CD4-positive, alpha-beta T cell treated with Interleukin-6 at 100 ng/mL for 8 hours (primary cell): ENCODE measurements at regions not wholly inside any gene's neighbourhood (a gene's known extent, or its start where the extent isn't known, plus 50 kb on each side); places are given as distances from the start of the nearest gene placed in this dataset.
"Not testable (repeated sequence)": the region's sequence is repeated elsewhere in the genome, so short reads cannot be mapped to it uniquely, and the experiment has no call there.

Experiments used
- DNase-seq: peaks from one replicate; pipeline ENCODE4 v3.0.0-alpha.2; 2020; ENCODE audit warnings: mixed read lengths, low spot score

DNA sequence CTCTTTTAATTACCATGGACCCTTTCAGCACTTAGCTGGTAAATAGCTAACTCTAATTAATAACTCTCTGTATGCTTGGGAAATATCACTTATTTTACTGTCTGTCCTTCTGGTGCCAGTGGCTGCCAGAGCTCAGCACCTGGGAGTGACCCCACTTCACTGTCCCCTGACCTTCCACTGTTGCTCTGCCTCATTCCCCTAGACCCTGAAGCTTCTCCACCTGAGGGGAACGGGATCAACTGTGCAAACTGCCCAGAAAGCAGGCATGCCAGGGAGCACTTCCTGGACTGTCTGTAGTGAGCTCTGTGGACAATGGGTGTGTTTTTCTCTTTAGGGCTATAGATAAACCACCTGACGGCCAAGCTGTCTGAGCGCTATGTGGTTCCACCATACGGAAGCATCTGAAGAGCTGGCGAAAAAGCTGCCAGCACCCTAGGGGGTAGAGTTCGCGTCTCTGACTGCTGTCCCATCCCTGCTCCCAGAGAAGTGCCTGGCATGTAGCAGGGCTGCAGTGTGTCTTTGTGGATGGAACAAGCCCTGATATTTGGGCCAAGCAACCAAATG lies 106.3 kb upstream of the FOXA2 start:
- DNase-seq: no peak

DNA sequence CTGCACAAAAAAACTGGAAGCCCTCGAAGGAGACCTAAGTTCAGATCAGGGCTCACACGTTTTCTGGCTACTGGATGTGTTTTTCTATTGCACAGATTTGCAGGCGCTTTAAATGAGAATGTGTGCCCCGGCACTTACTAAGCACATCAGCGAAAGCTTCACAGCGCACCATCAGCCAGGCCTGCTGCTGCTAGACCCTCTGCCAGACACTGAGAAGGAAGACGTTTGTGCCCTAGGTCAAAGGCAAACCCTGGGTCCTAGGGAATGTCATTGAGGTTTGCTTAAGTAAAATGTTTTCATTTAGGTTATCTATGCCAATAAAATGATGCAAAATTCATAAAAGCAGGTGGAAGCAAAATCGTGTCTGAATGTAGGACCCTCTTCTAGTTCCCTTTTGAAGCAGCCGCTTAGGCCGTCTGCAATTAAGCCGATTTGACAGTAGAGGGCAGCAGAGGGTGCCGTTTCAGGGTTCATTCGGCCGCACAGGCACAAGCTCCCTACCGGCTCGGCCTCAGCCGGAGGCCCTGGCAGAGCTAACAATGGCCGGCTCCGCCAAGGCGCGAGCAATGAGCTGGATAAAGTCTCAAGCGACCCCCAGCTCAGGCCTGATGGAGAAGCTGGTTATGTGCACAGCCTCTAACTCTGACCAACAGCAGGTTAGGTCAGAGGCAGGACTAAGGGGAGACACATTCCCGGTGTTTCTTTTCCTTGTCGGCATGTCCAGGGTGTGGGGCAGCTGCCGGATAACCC lies 107.2 kb upstream of the FOXA2 start:
- peak; percentile 19 for DNase-seq

DNA sequence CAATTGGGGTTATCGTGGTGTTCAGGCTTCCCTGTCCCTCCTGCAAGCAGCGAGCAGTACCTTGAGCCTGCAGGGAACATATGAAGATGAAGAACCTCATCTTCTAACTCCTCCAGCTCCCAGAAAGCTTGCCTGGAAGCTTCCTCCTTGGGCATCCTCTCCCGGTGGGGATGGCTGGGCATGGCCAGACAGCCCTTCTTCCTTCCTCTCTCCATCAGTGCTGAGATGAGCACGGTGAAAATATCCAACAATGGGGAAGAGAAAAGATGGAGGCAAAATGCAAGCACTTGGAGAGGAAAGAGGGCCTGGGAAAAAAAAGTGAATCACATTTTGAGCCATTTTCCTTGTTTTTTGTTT lies 107.7 kb upstream of the FOXA2 start:
- DNase-seq: no peak

DNA sequence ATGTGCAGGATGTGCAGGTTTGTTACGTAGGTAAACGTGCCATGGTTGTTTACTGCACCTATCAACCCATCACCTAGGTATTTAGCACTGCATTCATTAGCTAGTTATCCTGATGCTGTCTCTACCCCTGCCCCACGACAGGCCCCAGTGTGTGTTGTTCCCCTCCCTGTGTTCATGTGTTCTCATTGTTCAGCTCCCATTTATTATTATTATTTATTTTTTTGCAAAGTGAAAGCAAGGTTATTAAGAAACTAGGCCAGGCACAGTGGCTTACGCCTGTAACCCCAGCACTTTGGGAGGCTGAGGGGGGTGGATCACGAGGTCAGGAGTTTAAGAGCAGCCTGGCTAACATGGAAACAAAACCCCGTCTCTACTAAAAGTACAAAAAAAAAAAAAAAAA lies 108.2 kb upstream of the FOXA2 start:
- not testable (repeated sequence) for DNase-seq

DNA sequence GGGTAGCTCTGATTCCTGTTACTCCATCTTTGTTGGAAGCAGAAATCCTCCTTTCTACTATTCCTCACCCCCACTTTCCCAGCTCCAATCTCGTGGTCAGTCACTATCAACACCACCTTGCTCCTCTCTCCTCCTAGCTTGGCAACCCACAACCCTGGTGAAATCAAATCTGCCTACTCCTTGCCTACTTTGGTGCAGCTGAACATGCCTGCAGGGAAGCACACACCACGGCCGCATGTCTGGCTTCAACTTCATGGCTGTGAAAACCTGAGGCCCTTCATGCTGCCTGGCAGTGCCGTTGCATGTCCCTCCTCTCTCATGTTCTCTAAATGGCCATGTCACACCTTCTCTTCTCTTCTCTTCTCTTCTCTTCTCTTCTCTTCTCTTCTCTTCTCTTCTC lies 112.4 kb upstream of the FOXA2 start:
- no peak for DNase-seq

DNA sequence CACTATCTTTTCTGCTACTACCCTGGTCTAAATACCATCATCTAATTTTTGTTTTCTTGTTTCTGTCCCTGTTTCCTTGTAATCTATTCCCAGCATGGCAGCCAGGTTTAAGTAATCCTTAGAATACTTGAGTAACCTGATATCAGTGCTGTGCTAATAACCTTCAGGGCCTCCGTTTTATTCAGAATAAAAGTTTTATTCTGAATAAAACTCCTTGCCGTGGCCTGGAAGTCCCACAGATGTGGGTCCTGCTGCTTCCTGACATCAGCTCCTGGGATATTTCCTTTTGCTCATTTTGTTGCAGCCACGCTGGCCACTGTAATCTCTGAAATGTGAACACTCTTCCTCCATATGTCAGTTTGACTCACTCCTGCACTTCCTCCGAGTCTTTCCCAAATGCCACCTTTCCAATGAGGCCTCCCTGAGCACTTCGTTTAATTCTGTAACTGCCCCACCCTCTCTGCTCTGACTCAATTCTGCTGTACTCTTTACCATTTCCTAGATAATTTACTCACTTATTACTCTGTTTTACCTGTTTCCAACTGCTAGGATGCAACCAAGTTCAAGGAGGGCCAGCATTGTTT lies 114.0 kb upstream of the FOXA2 start:
- DNase-seq: no peak

DNA sequence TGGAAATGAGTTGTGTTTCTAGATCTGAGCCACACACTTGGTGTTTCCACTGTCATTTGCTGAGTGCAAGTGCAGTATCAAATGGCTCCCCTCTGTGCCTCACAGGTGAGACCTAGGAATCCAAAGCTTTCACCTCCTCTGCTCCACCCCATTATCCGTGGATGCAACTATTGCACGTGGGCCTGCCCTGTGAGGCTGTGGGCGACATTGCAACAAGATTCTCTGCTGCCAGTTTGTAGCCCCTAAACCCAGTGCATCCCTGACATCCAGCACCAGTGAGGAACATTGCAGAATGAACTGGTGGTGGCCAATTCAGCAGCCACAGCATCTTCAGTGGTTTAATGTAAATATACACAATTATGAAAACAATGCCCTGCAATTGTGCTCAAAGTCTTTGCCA lies 115.0 kb upstream of the FOXA2 start:
- DNase-seq: no peak

DNA sequence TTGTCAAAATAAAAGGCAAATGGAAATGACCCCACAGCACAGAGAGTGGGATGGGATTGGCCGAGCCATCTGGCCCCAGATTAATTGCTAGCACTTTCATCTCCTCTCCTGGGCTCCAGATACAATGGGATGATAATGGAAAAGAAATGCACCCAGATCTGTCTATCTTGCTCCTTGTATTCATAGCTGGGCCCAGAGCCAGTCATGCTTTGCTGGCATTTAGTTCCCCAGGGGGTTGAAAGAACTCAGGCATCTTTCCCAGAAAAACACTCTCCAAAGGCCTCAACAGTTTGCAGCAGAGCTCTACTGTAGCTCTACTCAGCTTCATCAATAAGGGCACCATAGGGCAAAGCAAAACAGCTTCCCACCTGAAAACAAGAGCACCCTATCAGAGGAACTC lies 116.0 kb upstream of the FOXA2 start:
- DNase-seq: no peak

DNA sequence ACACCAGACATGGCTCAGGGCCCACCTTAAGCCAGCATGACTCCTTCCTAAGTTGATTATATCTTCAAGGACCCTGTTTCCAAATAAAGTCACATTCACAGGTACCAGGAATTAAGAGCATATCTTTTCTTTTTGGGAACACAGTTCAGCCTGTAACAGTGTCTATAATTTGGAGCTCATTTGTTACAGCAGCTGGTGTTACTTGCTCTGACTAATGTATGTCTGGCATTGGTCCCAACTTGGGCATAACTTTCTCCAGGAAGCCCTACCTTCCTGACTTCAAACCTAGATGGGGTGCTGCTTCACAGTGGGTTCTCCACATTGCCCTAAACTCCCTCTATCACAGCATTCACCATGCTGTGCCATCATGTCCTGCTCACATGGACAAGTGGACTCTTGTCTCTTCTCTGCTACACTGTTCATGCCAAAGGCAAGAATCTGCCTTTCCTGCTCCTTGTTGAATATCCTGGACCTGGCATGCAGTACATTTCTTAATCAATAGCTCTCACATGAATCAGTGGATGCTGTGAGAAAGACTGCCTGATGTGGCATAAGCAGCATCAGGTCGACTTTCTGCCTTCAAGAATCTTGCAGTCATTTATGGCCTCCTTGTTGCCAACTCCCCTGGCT lies 117.4 kb upstream of the FOXA2 start:
- no peak for DNase-seq

DNA sequence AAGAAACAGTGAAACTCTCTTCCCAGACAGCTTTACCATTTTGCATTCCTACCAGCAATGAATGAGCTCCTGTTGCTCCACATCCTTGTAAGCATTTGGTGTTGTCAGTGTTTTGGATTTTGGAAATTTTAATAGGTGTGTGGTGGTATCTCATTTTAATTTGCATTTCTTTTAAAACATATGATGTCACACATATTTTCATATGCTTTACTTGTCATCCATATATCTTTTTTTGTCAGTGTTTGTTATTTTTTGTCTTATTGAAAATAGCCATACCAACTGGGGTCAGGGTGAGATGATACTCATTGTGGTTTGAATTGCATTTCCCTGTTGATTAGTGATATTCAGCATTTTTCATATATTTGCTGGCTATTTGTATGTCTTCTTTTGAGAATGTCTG lies 119.5 kb upstream of the FOXA2 start:
- no peak for DNase-seq

DNA sequence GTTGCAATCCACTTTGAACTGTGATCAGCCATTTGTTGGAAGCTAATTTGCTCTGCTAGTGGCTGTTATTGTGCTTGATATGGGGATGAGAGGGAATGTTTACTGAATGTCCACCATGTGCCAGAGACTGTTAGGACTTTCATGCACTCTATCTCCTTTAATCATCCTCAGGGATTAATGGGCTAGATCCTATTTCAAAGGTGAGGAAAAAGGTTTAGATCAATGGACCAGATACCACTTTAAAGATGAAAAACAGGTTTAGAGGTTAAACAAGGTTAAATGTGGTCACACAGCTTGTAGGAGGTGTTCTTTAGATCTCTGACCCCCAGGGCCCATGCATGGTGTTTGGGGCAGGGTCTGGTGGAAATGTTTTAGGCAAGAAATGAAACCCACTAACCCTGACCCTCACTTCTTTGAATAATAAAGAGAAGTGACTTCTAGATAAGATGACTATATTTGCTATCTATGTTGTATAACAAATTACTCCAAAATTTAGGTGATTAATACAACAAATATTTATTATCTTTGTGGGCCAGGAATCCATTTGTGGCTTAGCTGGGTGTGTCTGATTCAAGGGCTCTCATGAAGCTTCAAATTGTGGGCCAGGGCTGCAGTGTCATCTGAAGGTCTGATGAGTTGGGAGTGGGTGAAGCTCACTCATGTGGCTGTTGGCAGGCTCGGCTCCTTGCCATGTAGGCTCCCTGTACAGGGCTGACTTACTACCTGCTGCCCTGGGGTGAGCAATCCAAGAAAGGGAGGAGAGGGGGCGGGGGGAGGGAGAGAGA lies 127.8 kb upstream of the FOXA2 start:
- DNase-seq: no peak

DNA sequence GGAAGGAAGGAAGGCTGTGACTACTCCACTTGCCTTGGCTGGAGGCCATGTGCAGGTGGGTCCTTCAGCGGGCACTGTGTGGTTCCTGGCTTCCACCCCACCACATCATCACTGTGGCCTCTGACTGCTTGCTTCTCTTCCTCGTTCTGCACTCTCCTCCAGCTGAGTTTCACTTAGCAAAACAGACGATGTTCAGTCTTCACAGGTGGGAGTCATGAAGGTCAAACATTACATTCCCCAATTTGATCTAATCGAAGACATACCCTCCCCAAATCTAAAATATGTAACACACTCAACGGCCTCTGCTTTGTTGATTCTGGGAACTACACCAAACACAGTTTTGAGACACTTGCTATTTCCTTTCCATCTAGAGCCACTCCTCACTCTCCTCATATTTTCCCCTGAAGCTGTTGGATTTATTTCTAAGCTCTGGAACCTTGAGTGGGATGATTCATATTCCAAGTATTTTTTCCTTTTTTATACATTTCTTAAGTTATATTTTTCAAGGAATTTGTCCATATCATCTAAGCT lies 132.5 kb upstream of the FOXA2 start:
- DNase-seq: no peak

DNA sequence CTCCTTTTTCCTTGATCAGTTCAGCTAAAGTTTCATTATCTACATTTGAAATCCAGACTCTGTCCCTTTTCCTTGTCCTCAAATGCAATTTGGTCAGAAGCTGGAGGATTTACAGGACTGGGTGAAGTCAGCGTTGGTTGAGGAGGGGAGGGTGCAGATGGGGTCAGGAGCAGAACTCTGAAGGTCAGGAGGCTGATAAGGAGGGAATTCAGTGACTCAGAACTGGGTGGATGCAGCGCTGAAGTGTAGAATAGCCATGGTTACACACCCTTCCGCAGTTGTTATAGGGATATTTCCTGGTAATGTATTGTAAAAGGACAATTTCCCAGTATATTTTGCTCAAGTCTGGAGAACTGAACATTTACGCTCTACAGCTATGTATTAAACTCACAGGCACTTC lies 133.1 kb upstream of the FOXA2 start:
- DNase-seq: no peak

DNA sequence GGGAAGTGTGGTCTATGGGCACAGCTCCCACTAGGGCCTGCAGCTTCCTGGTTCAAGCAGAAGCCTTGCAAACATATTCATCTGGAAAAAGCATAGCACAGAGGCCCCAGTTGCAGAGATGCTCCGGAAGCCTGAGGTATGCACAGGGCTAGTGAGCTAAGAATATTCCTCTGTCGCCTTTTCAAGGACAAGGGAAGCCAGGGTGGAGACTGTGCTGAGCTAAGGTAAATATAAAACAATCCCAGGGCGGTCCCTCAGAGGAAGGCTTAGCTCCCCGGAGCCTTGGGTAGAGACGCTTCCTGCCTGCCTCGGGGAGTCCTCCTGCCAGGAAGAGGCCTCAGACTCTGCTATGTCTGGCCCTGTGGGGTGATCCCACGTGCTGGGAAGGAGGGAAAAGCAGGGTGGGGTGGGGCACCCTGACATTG lies 134.8 kb upstream of the FOXA2 start:
- DNase-seq: no peak

DNA sequence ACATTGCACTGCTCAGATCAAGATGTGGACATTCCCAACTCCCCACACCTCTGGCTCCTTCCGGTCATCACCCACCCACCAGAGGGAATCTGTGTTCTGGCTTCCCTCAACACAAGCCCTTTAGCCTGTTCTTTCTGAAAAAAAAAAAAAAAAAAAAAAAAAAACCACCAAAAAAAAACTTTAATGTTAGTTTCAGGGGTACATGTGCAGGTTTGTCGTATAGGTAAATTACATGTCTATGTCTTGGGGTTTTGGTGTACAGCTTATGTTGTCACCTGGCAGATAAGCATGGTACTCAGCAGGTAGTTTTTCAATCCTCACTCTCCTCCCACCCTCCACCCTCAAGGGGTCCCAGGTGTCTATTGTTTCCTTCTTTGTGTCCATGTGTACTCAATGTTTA lies 135.8 kb upstream of the FOXA2 start:
- no peak for DNase-seq

DNA sequence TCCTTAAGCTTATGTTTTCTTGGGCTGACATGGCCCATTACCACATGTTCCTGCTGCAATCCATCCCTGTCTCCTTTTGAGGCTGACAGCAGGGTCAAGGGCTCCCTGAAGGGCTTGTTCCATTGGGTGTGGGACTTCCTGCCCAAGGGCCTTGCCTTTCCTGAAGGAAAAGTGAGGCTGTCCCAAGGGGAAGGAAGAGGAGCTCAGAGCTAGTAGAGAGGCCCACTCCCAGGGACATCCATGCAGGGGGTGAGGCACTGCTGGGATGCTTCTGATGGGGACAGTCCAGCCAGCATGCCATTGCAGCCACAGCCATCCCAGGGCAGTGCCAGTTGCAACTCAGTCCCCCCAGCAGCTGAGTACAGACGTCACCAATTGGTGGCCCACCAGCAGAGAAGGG lies 138.4 kb upstream of the FOXA2 start:
- no peak for DNase-seq

DNA sequence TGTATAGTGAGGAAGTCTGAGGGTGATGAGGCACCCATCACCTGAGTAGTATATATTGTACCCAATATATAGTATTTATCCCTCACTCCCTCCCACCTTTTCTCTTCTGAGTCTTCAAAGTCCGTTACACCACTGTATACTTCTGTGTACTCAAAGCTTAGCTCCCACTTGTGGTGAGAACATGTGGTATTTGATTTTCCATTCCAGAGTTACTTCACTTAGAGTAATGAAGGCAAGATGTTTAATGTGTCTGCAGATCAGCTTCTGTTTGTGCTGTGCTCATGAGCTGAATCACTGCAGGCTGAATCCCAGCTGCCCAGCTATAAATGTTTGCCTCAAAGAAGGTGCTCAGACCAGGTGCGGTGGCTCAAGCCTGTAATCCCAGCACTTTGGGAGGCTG lies 139.3 kb upstream of the FOXA2 start:
- no peak for DNase-seq

DNA sequence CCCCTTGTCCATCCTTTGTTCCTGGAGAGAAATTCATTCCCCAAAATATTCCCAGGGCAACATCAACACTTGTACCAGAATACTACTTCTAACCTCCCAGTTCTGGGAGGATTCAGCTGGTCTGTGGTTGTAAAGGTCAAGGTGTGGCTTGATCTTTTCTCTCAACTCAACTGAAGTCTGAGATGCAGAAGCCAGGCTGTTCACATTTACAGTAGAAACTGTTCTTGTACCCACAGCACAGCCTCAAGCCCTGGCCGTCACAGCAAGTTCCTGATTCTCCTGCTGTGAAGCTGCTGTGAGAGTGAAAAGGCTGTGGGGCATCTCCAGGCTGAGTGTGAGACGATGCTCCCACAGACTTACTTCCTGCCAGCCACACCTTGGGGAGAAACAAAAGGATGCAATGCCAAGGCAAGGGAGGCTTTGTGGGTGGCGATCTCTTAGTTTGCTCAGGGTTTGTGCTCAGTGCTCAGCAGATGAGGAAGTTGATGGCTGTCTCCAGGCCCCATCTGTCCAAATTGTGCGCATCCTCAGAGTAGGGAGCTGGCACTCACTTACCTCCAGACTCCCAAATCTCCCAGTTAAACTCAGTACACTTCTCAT lies 143.9 kb upstream of the FOXA2 start:
- no peak for DNase-seq

DNA sequence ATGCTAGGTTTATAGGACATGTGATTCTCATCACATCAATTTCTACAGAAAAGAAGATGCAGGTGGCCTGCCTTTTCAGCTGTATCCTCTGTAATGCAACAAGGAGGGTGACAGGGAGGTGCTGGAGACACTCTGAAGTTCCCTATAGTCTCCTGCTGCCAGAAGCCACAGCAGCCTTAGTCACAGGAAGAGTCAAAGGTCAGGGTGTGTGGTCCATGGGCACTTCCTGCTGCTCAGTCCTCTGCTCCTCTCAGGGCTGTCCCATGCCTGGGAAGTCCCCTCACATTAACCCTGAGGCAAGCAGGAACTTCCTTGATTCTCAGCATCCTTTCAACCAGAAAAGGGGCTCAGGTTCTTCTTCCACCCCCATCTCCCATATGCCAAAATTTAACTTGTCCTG lies 144.8 kb upstream of the FOXA2 start:
- DNase-seq: no peak

DNA sequence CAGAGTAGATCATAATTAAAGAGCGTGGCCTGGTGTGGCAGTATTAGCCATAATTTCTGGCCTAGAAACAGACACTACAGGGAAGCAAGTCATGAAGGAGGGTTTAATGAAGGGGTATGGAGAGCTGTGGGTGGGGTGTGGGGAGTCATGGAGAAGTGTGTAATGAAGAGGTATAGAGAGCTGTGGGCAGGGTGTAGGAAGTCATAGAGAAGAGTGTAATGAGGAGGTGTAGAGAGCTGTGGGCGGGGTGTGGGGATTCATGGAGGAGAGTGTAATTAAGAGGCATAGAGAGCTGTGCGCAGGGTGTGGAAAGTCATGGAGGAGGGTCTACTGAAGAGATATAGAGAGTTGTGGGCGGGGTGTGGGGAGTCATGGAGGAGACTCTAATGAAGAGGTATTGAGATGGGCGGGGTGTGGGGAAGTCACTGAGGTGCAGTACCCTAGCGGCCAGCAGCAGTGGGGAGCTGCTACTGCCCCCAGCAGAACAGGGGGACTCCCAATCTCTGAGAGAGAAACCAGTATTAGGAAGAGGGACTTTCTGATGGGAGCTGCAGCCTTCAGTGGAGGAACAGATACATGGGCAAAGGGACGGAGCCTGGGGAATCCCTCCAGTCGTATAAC lies 145.4 kb upstream of the FOXA2 start:
- no peak for DNase-seq

DNA sequence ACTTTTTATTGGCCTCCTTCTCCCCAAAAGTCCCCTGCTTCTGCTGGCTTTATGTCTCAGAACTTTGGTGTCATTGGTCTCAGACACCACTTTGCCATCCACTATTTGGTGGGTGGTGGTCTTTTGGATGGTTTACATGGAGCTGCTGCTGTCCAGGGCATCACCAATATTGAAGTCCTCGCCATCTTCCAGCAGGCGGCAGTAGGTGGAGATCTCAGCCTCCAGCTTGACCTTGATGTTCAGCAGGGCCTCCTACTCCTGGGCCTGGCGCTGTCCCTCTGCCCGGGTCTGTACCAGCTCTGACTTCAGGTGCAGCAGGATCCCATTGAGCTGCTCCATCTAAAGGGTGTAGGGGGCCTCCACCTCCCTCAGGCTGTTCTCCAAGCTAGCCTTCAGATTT lies 148.4 kb upstream of the FOXA2 start:
- no peak for DNase-seq
